Mesenchymal stem cell (in vitro differentiated cells and primary cell): ENCODE measurements at regions not wholly inside any gene's neighbourhood (a gene's known extent, or its start where the extent isn't known, plus 50 kb on each side); places are given as distances from the start of the nearest gene placed in this dataset.
"Not testable (repeated sequence)": the region's sequence is repeated elsewhere in the genome, so short reads cannot be mapped to it uniquely, and the experiment has no call there.

Source experiments
- DNase-seq: peaks from one replicate; pipeline ENCODE4 v3.0.0-alpha.2; 2013
- H2AFZ ChIP-seq: one replicate; pipeline ENCODE4 v1.6.1; 2013; ENCODE audit warnings: low read depth, mild to moderate bottlenecking, control low read depth, inconsistent platforms, low read length, moderate library complexity
- H2AK5ac ChIP-seq: 2 replicates; pipeline ENCODE4 v1.6.1; 2013; ENCODE audit warnings: low read length, moderate library complexity, mild to moderate bottlenecking, inconsistent platforms; ENCODE audit not compliant: severe bottlenecking
- H2BK120ac ChIP-seq: one replicate; pipeline ENCODE4 v1.6.1; 2013; ENCODE audit warnings: low read depth, mild to moderate bottlenecking, inconsistent platforms, low read length, moderate library complexity
- H2BK12ac ChIP-seq, 2 experiments: one replicate each; pipeline ENCODE4 v1.6.1; 2013; ENCODE audit warnings: inconsistent platforms in 2 of 2, low read length in 2 of 2, mild to moderate bottlenecking in 2 of 2, moderate library complexity in 2 of 2, control low read depth in 1 of 2
- H2BK15ac ChIP-seq: one replicate; pipeline ENCODE4 v1.6.1; 2013; ENCODE audit warnings: mild to moderate bottlenecking, low read depth, inconsistent platforms; ENCODE audit not compliant: poor library complexity, severe bottlenecking
- H2BK5ac ChIP-seq: 2 replicates; pipeline ENCODE4 v1.6.1; 2013; ENCODE audit warnings: low read depth, mild to moderate bottlenecking, low read length, control low read depth, inconsistent platforms; ENCODE audit not compliant: poor library complexity, severe bottlenecking
- H3K14ac ChIP-seq, 2 experiments: one replicate each; pipeline ENCODE4 v1.6.1; 2013; ENCODE audit warnings: inconsistent platforms in 2 of 2, low read length in 2 of 2, control low read depth in 1 of 2, mild to moderate bottlenecking in 1 of 2, moderate library complexity in 1 of 2
- H3K18ac ChIP-seq, 2 experiments: one replicate each; pipeline ENCODE4 v1.6.1; 2013; ENCODE audit warnings: inconsistent platforms in 2 of 2, low read length in 2 of 2, control low read depth in 1 of 2, low read depth in 1 of 2, mild to moderate bottlenecking in 1 of 2
- H3K23ac ChIP-seq, 2 experiments: one replicate each; pipeline ENCODE4 v1.6.1; 2013; ENCODE audit warnings: inconsistent platforms in 2 of 2, low read length in 2 of 2, mild to moderate bottlenecking in 2 of 2, moderate library complexity in 2 of 2, control low read depth in 1 of 2
- H3K27ac ChIP-seq: 2 replicates; pipeline ENCODE4 v1.5.1; 2013; ENCODE audit warnings: mild to moderate bottlenecking, moderate library complexity, low read length, control low read depth, inconsistent platforms; ENCODE audit not compliant: poor library complexity, severe bottlenecking
- H3K27me3 ChIP-seq, 2 experiments: 2 replicates each; pipeline versions ENCODE4 v1.6.1 to v1.7.0; 2013; ENCODE audit warnings: low read length in 2 of 2, mild to moderate bottlenecking in 2 of 2, moderate library complexity in 2 of 2, control low read depth in 1 of 2, inconsistent platforms in 1 of 2; ENCODE audit not compliant: control insufficient read depth in 1 of 2, insufficient read depth in 1 of 2
- H3K36me3 ChIP-seq, 2 experiments: 2 replicates each; pipeline versions ENCODE4 v1.6.1 to v1.7.0; 2013; ENCODE audit warnings: low read length in 2 of 2, control low read depth in 1 of 2, inconsistent platforms in 1 of 2, low read depth in 1 of 2, mild to moderate bottlenecking in 1 of 2; ENCODE audit not compliant: insufficient read depth in 2 of 2, control insufficient read depth in 1 of 2
- H3K4ac ChIP-seq, 2 experiments: one replicate each; pipeline ENCODE4 v1.6.1; 2013; ENCODE audit warnings: inconsistent platforms in 2 of 2, low read length in 2 of 2, mild to moderate bottlenecking in 2 of 2, moderate library complexity in 2 of 2, control low read depth in 1 of 2, low read depth in 1 of 2
- H3K4me1 ChIP-seq: 2 replicates; pipeline ENCODE4 v1.6.1; 2013; ENCODE audit warnings: low read depth, low read length, control low read depth; ENCODE audit not compliant: control insufficient read depth, insufficient read depth
- H3K4me2 ChIP-seq: 2 replicates; pipeline ENCODE4 v1.6.1; 2013; ENCODE audit warnings: low read length, mild to moderate bottlenecking, inconsistent platforms; ENCODE audit not compliant: poor library complexity, severe bottlenecking
- H3K4me3 ChIP-seq, 2 experiments: 2 replicates each; pipeline versions ENCODE4 v1.5.1 to v1.7.0; 2013; ENCODE audit warnings: low read length in 2 of 2, mild to moderate bottlenecking in 2 of 2, control low read depth in 1 of 2, low read depth in 1 of 2; ENCODE audit not compliant: insufficient read depth in 1 of 2
- H3K79me1 ChIP-seq: replicated peaks from 2 replicates; pipeline ENCODE4 v1.6.1; 2013; ENCODE audit warnings: mild to moderate bottlenecking, control low read depth, low read length, inconsistent platforms; ENCODE audit not compliant: poor library complexity, severe bottlenecking
- H3K9ac ChIP-seq: 2 replicates; pipeline ENCODE4 v1.7.0; 2013; ENCODE audit warnings: mild to moderate bottlenecking, low read length, moderate library complexity
- H3K9me3 ChIP-seq: 2 replicates; pipeline ENCODE4 v1.7.0; 2013; ENCODE audit warnings: mild to moderate bottlenecking, low read length; ENCODE audit not compliant: control insufficient read depth
- H4K8ac ChIP-seq: one replicate; pipeline ENCODE4 v1.6.1; 2013; ENCODE audit warnings: inconsistent platforms, mild to moderate bottlenecking, low read length, moderate library complexity
- H4K91ac ChIP-seq: one replicate; pipeline ENCODE4 v1.6.1; 2013; ENCODE audit warnings: mild to moderate bottlenecking, low read length, inconsistent platforms
- WGBS: methylation state at CpG from one replicate; pipeline ENCODE4 v1.1.7; 2013; ENCODE audit warnings: mixed read lengths; 5-methylcytosine and 5-hydroxymethylcytosine counted together

DNA sequence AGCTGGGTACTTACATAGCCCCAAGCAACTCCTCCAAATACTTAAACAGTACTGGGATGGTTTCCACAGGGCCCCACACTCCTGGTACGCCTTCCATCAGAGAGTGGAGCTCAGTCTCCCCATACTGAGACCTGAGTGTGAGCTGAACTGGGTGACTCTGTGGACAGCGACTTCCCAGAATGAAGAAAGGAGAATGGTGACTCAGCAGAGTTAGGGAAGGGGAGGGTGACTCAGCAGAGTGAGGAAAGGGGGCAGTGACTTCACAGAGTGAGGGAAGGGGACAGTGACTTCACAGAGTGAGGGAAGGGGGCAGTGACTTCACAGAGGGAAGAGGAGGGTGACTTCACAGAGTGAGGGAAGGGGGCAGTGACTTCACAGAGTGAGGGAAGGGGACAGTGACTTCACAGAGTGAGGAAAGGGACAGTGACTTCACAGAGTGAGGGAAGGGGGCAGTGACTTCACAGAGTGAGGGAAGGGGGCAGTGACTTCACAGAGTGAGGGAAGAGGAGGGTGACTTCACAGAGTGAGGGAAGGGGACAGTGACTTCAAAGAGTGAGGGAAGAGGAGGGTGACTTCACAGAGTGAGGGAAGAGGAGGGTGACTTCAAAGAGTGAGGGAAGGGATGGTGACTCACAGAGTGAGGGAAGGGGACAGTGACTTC is 141.3 kb upstream of the PITRM1 start:
- H3K4me2 ChIP-seq, H3K9ac ChIP-seq, H2BK12ac ChIP-seq, H3K4me3 ChIP-seq, H3K36me3 ChIP-seq, H3K27ac ChIP-seq, H3K23ac ChIP-seq, H3K14ac ChIP-seq, H2BK5ac ChIP-seq, H2BK15ac ChIP-seq, H3K18ac ChIP-seq, H3K4me1 ChIP-seq, H2AFZ ChIP-seq, H3K4ac ChIP-seq, H2BK120ac ChIP-seq, H4K91ac ChIP-seq, H4K8ac ChIP-seq, H3K79me1 ChIP-seq, H2AK5ac ChIP-seq, H3K9me3 ChIP-seq: not testable (repeated sequence)
- WGBS, result 69% methylated on average over 2 of the region's 2 CpGs
- DNase-seq, result peak; percentile 81
- peaks cover 0 to 13% of the 10 kb centered on the region in 2 experiments for H3K27me3 ChIP-seq

DNA sequence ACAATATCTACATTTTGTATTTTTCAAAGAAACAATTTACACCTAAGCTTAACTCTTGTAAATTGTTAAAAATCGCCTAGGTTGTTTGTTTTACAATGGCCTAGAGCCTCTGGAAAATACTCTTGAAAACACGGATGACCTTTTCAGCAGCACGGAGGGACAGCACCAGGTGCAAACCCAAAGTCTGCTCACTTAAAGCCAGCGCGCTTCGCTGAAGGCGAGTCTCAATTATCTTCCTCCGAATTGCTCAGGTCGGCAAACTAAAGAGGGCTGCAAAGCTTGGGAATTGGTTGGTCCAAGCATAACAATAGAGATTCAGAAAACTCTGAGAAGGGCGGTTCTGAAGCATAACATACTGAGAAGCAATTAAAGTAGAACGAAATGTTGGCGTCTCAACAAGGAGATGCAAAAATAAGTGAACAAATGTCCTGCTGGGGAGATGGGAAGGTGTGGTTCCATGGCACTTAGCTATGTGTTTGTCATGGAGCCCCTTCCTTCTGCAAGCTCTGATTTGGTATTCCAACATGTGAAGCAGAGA is 139.9 kb upstream of the PITRM1 start:
- H2BK15ac ChIP-seq, result no peak overlapping the region
- WGBS, result 59% methylated on average over 12 of the region's 12 CpGs
- peaks cover 0 to 24% of the 10 kb centered on the region in 2 experiments for H3K27me3 ChIP-seq
- H3K23ac ChIP-seq, result no peak overlapping the region
- H3K9ac ChIP-seq, result no peak overlapping the region
- no peak overlapping the region for H3K4ac ChIP-seq
- H3K14ac ChIP-seq, result no peak overlapping the region
- H3K18ac ChIP-seq, result no peak overlapping the region
- H3K36me3 ChIP-seq, result no peaks in the 10 kb centered on the region
- peaks cover 3% of the 10 kb centered on the region for H3K4me1 ChIP-seq
- H4K91ac ChIP-seq, result no peak overlapping the region
- no peak overlapping the region for H2BK120ac ChIP-seq
- H2BK5ac ChIP-seq, result no peak overlapping the region
- no peak overlapping the region for H3K4me2 ChIP-seq
- H2BK12ac ChIP-seq, result no peak overlapping the region
- no peak overlapping the region for H3K4me3 ChIP-seq
- H2AK5ac ChIP-seq, result no peak overlapping the region
- H3K27ac ChIP-seq, result no peak overlapping the region
- no peaks in the 10 kb centered on the region for H3K79me1 ChIP-seq
- no peak for DNase-seq
- H2AFZ ChIP-seq, result no peak overlapping the region
- no peak overlapping the region for H4K8ac ChIP-seq
- peaks cover 8% of the 10 kb centered on the region for H3K9me3 ChIP-seq

DNA sequence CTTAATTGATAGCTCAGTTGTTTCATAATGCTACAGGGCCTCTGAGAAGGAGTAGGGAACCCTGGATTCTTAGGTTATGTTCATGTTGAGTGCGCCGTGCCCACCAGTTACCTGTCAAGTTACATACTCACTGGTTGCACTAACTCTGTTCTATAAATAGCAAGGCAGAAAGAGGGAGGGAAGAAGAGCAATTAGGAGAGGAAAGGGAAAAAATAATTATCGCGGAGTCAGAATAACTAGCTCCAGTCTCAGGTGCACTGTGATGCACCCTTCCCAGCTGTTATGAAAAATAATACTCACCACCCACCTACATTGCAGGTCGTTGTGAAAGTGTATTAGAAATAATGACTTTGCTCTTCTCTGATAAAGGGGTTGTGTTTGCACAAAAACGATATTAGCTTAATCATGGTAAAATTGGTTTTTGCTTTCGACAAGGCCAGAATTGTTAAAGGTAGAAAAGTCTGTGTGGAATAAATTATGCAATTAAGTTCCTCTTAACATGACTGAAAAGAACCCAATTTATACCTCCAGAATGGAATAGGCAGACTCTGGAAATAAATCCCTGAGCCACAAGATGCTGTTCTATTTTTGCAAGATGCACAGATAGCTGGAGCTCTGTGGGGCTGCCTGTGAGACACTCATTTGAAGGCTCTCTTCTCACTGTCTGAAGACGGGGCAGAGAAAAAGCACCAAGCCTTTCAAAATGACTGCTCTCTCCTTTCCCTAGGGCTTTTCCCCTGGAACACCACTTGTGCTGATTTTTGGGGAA is 137.6 kb upstream of the PITRM1 start:
- DNase-seq, result no peak
- H3K9me3 ChIP-seq, result peaks cover 8% of the 10 kb centered on the region
- no peak overlapping the region for H3K4ac ChIP-seq
- no peak overlapping the region for H3K4me2 ChIP-seq
- H2AK5ac ChIP-seq, result no peak overlapping the region
- H3K27ac ChIP-seq, result no peak overlapping the region
- H2AFZ ChIP-seq, result no peak overlapping the region
- no peak overlapping the region for H2BK5ac ChIP-seq
- H3K18ac ChIP-seq, result no peak overlapping the region
- peaks cover 0 to 29% of the 10 kb centered on the region in 2 experiments for H3K27me3 ChIP-seq
- H3K23ac ChIP-seq, result no peak overlapping the region
- H3K4me3 ChIP-seq, result no peak overlapping the region
- no peak overlapping the region for H4K91ac ChIP-seq
- H3K79me1 ChIP-seq, result no peaks in the 10 kb centered on the region
- no peak overlapping the region for H3K9ac ChIP-seq
- no peaks in the 10 kb centered on the region for H3K36me3 ChIP-seq
- no peak overlapping the region for H4K8ac ChIP-seq
- WGBS, result 67% methylated on average over 3 of the region's 8 CpGs
- H2BK12ac ChIP-seq, result no peak overlapping the region
- peaks cover 3% of the 10 kb centered on the region for H3K4me1 ChIP-seq
- no peak overlapping the region for H2BK15ac ChIP-seq
- no peak overlapping the region for H2BK120ac ChIP-seq
- H3K14ac ChIP-seq, result no peak overlapping the region

DNA sequence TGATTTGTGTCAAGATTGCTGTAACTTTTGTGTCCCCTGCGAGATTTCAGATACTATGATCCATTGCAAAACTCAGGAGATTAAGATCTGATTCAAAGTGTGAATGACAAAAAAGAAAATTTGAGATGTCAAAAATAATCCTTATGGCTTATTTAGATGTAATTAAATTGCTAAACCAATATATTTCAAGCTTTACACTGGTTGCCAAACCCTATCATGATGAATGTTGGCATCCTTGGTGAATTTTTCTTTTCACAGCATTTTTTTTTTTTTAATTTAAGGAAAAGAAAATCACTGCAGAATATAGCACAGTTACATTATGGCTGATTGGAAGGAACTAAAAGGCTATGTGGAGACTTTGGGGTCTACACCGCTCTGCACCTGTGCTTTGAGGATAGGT is 133.5 kb upstream of the PITRM1 start:
- H2AK5ac ChIP-seq, result no peak overlapping the region
- H3K9me3 ChIP-seq, result peaks cover 8% of the 10 kb centered on the region
- H3K4ac ChIP-seq, result no peak overlapping the region
- DNase-seq, result no peak
- no peaks in the 10 kb centered on the region for H3K36me3 ChIP-seq
- no peak overlapping the region for H2BK5ac ChIP-seq
- no peak overlapping the region for H2BK120ac ChIP-seq
- H3K79me1 ChIP-seq, result no peaks in the 10 kb centered on the region
- no peaks in the 10 kb centered on the region for H3K4me1 ChIP-seq
- no peak overlapping the region for H2AFZ ChIP-seq
- no peak overlapping the region for H2BK12ac ChIP-seq
- no peak overlapping the region for H3K4me3 ChIP-seq
- H4K8ac ChIP-seq, result no peak overlapping the region
- H3K27ac ChIP-seq, result no peak overlapping the region
- H3K18ac ChIP-seq, result no peak overlapping the region
- peaks cover 0 to 27% of the 10 kb centered on the region in 2 experiments for H3K27me3 ChIP-seq
- H3K14ac ChIP-seq, result no peak overlapping the region
- H3K4me2 ChIP-seq, result no peak overlapping the region
- 100% methylated on average over 1 of the region's 2 CpGs for WGBS
- H2BK15ac ChIP-seq, result no peak overlapping the region
- no peak overlapping the region for H4K91ac ChIP-seq
- H3K9ac ChIP-seq, result no peak overlapping the region
- H3K23ac ChIP-seq, result no peak overlapping the region
